ENCODE measurements at regions not wholly inside any gene's neighbourhood (a gene's known extent, or its start where the extent isn't known, plus 50 kb on each side); places are given as distances from the start of the nearest gene placed in this dataset.

DNA sequence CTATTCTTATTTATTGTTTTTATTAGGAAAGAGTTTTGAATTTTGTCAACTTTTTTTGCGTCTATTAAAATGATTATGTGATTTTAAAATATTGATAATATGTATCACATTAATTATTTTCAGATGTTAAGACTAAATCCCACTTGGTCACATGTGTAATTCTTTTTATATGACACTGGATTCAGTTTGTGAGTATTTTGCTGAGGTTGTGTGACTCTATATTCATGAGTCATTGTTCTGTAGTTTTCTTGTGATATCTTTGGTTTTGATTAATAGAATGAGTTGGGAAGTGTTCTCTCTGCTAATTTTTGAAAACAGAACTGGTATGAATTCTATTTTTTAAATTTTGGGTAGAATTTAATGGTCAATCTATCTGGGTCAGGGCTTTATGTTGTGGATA lies 317.9 kb downstream of the ETS1 start:
- TF ChIP-seq CTCF (IDR thresholded peaks at IDR 0.05) (no peak), POLR2A (IDR thresholded peaks at IDR 0.05) (no peak), EP300 (IDR thresholded peaks at IDR 0.05) (no peak), POLR2AphosphoS5 (IDR thresholded peaks at IDR 0.05) (no peak)

Data from suprapubic skin (tissue), 4 donors.